Right atrium auricular region (tissue), 2 donors: ENCODE measurements at regions not wholly inside any gene's neighbourhood (a gene's known extent, or its start where the extent isn't known, plus 50 kb on each side); places are given as distances from the start of the nearest gene placed in this dataset.
"Not testable (repeated sequence)": the region's sequence is repeated elsewhere in the genome, so short reads cannot be mapped to it uniquely, and the experiment has no call there.

ENCODE experiments used
- DNase-seq: peaks from one replicate; pipeline ENCODE4 v3.0.0-alpha.2; 2019; ENCODE audit warnings: low spot score
- H3K27ac ChIP-seq, 2 donors: fragments of 200-600 bp; sonication (generic); 1 replicate in 1 of 2; 2 replicates in 1 of 2; pipeline ENCODE4 v1.5.1; 2016 to 2019
- H3K27me3 ChIP-seq, 2 donors: fragments of 200-600 bp; sonication (generic); one replicate each; pipeline versions ENCODE4 v1.5.1 to v1.6.0; 2017 to 2019
- H3K36me3 ChIP-seq: fragments of 200-600 bp; sonication (generic); one replicate; pipeline ENCODE4 v1.5.1; 2016
- H3K4me1 ChIP-seq, 2 donors: fragments of 200-600 bp; sonication (generic); one replicate each; pipeline versions ENCODE4 v1.5.1 to v1.6.0; 2017 to 2019
- H3K4me3 ChIP-seq, 2 donors: fragments of 200-600 bp; sonication (generic); 1 replicate in 1 of 2; 2 replicates in 1 of 2; pipeline ENCODE4 v1.5.1; 2017 to 2019; ENCODE audit warnings: mild to moderate bottlenecking in 1 of 2, moderate library complexity in 1 of 2
- H3K9me3 ChIP-seq, 2 donors: fragments of 200-600 bp; sonication (generic); one replicate each; pipeline ENCODE4 v1.5.1; 2019
- TF ChIP-seq, protein P1 (sequence below), 2 donors: fragments of 200-600 bp; sonication (generic); IDR thresholded peaks; one replicate each; pipeline ENCODE4 v1.5.1; 2019; ENCODE audit warnings: antibody characterized with exemption in 2 of 2

DNA sequence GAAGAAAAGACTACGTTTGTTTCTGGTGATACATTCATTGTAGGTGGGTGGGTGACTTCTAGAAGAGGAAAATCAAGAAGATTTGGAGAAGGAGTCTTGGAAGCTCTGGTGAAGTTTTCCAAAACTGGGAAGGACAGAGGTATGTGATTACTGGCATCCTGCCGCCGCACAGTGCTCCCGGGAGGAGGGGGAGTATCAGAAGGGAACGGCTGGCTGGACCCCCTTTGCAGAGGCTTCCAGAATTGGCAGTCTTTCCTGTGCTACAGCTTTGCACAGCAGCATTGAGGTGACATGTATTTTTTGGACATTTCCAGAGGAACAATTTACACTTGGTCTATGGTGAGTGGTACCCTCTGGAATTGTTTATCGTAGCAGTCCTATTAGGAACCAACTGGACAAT, 75.7 kb upstream of the EOMES start:
- Histone ChIP-seq H3K36me3 (no peaks in the 10 kb centered on the region), H3K9me3 (no peaks in the 10 kb centered on the region), H3K4me1 (no peaks in the 10 kb centered on the region), H3K4me3 (no peak overlapping the region), H3K27me3 (no peaks in the 10 kb centered on the region), H3K27ac (no peak overlapping the region)
- no peak for DNase-seq
- TF ChIP-seq, protein P1, sequence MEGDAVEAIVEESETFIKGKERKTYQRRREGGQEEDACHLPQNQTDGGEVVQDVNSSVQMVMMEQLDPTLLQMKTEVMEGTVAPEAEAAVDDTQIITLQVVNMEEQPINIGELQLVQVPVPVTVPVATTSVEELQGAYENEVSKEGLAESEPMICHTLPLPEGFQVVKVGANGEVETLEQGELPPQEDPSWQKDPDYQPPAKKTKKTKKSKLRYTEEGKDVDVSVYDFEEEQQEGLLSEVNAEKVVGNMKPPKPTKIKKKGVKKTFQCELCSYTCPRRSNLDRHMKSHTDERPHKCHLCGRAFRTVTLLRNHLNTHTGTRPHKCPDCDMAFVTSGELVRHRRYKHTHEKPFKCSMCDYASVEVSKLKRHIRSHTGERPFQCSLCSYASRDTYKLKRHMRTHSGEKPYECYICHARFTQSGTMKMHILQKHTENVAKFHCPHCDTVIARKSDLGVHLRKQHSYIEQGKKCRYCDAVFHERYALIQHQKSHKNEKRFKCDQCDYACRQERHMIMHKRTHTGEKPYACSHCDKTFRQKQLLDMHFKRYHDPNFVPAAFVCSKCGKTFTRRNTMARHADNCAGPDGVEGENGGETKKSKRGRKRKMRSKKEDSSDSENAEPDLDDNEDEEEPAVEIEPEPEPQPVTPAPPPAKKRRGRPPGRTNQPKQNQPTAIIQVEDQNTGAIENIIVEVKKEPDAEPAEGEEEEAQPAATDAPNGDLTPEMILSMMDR (IDR thresholded peaks at IDR 0.05), result no peak

DNA sequence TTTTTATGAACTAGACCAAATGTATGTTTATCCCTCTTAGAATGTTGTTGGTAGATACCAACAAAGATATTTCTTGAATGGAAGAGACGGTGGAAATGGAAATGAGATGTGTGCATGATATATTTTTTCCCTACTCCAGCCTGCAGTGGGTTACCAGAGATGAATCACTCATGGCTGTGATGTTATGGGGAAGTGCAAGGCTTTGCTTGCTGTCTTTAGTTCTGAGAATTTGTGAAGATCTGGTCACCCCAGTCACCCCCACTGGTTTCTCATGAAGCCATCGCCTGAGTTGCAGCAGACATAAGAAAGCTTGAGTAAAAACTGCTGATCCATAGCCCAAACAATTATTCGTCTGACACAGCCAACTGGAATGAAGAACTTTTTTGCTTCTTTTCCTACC, 78.1 kb upstream of the EOMES start:
- Histone ChIP-seq H3K27me3 (no peaks in the 10 kb centered on the region), H3K9me3 (no peaks in the 10 kb centered on the region), H3K27ac (no peak overlapping the region), H3K4me1 (no peaks in the 10 kb centered on the region), H3K36me3 (no peaks in the 10 kb centered on the region), H3K4me3 (no peak overlapping the region)
- no peak for DNase-seq
- TF ChIP-seq, protein P1 (IDR thresholded peaks at IDR 0.05), result no peak

DNA sequence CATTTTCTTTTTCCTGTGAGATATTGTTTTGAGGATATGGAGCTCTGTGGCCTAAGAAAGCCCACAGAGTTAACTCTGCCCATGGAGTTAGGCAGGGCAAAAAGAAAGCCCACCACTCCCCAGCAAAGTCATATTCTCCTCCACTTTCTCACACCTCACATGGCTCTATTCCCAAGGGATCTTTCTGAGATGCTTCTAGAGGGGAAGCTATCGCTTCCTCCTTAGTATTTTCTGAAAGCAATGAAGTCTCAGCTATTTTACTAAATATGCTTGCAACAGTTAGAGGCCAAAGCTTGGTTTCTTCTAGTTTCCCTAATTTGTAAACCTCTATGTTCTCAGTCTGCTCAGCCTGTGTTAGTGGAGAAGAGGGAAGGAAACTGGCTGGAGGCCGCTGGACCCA, 80.3 kb upstream of the EOMES start:
- Histone ChIP-seq H3K4me1 (no peaks in the 10 kb centered on the region), H3K4me3 (no peak overlapping the region), H3K27ac (no peak overlapping the region), H3K9me3 (no peaks in the 10 kb centered on the region), H3K36me3 (no peaks in the 10 kb centered on the region), H3K27me3 (no peaks in the 10 kb centered on the region)
- TF ChIP-seq, protein P1 (IDR thresholded peaks at IDR 0.05), result no peak
- no peak for DNase-seq

DNA sequence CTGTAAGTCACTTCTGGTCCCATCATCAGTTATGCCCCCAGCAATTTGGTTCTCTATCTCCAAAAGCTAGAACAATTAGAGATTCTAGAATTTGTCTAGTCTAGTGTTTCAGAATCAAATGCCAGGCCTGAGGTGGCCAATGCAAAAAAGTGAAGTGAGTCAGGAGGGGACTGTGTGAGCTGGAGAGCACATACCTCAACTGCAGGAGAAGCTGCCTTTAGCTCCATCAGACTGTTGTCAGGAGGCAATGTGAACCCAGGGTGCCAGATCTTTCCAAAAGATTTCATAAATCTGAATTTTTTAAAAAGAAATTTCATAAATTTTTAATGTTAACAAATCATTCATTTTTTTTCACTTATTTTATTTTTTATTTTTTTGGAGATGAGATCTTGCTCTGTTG, 80.7 kb upstream of the EOMES start:
- TF ChIP-seq, protein P1 (IDR thresholded peaks at IDR 0.05), result no peak
- Histone ChIP-seq H3K36me3 (no peaks in the 10 kb centered on the region), H3K27ac (no peak overlapping the region), H3K9me3 (no peaks in the 10 kb centered on the region), H3K4me1 (no peaks in the 10 kb centered on the region), H3K27me3 (no peaks in the 10 kb centered on the region), H3K4me3 (no peak overlapping the region)
- no peak for DNase-seq

DNA sequence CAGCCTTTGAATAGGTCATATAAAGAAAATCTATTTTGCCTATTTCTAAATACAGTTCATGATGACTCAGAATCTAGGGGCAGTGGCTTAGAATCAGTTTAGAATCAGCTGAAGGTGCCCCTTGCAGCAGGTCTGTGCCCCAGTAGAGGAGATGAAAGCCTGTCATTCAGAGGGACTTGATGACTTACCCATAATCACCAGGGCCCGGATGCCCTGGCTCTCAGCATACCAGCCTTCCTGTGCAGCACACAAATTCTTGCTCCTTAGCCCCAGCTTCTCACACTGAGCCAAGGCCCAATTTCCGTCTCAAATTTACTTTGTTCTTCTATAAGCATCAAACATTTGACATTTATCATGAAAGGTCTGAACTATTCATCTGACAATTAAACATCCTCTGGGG, 83.2 kb upstream of the EOMES start:
- no peaks in the 10 kb centered on the region for H3K4me1 ChIP-seq
- TF ChIP-seq, protein P1 (IDR thresholded peaks at IDR 0.05), result no peak
- H3K4me3 ChIP-seq, result no peak overlapping the region
- H3K27me3 ChIP-seq, result no peaks in the 10 kb centered on the region
- H3K36me3 ChIP-seq, result no peaks in the 10 kb centered on the region
- no peaks in the 10 kb centered on the region for H3K9me3 ChIP-seq
- DNase-seq, result no peak
- H3K27ac ChIP-seq, result no peak overlapping the region

DNA sequence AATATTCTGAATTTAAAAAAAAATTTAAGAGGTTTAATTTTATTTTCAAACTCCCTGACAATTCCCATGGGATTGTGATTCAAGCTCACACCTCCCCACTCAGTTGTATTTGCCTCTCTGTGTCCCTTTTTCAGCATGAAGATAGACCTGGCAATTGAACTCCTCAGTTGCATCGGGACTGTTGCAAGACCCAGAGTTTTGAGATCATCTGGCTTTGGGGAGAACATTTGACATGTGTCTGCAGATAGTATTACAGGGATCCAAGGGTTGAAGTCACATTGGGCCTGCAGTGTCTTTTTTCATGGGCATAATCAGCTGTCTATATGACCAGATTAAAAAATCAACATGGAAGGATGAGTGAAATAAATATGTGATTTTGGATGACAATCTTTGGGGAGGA, 91.1 kb upstream of the EOMES start:
- TF ChIP-seq, protein P1 (IDR thresholded peaks at IDR 0.05), result no peak
- Histone ChIP-seq H3K4me1 (no peaks in the 10 kb centered on the region), H3K9me3 (no peaks in the 10 kb centered on the region), H3K36me3 (no peaks in the 10 kb centered on the region), H3K27me3 (no peaks in the 10 kb centered on the region), H3K4me3 (no peak overlapping the region), H3K27ac (no peak overlapping the region)
- DNase-seq, result no peak

DNA sequence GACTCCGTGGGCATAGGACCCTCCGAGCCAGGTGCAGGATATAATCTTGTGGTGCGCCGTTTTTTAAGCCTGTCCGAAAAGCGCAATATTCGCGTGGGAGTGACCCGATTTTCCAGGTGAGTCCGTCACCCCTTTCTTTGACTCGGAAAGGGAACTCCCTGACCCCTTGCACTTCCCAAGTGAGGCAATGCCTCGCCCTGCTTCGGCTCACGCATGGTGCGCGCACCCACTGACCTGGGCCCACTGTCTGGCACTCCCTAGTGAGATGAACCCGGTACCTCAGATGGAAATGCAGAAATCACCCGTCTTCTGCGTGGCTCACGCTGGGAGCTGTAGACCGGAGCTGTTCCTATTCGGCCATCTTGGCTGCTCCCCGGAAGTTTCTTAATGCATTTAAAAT, 99.5 kb upstream of the EOMES start:
- not testable (repeated sequence) for H3K36me3 ChIP-seq, DNase-seq, H3K27ac ChIP-seq, H3K4me3 ChIP-seq, H3K27me3 ChIP-seq, H3K4me1 ChIP-seq, H3K9me3 ChIP-seq
